T47D (cell line): ENCODE measurements at regions not wholly inside any gene's neighbourhood (a gene's known extent, or its start where the extent isn't known, plus 50 kb on each side); places are given as distances from the start of the nearest gene placed in this dataset.

Experiments used
- DNase-seq, 2 experiments: peaks; one replicate each; pipeline versions ENCODE4 v3.0.0 to v3.0.0-alpha.2; 2011 to 2012; ENCODE audit warnings: low read depth in 1 of 2, low spot score in 1 of 2
- JUND ChIP-seq: IDR thresholded peaks from 2 replicates; pipeline ENCODE4 v1.6.1; 2012; ENCODE audit warnings: low read depth
- in situ Hi-C: cut with HindIII; loops from 2 replicates; pipeline ENCODE4 v1.10.0; 2016; ENCODE audit warnings: low sequenced_read_pairs, low pct_unique_long_range_greater_than_20kb

DNA sequence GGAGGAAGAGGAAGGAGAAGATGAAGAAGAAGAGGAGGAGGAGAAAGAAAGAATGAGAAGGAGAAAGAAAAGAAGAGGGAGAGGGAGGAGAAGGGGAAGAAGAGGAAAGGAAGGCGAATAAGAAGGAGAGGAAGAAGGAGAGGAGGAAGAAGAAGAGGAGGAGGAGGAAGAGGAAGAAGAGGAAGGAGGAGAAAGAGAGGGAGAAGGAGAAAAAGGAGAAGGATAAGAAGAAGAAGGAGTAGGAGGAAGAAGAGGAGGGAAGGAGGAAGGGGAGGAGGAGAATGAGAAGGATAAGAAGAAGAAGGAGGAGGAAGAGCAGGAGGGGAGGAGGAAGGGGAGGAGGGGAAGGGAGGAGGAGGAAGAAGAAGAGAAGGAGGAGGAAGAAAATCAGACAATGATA, 149.2 kb upstream of the LYZL2 start:
- DNase-seq, result no peak
- TF ChIP-seq JUND, result no peak
- in situ Hi-C loops, result no loop called here

DNA sequence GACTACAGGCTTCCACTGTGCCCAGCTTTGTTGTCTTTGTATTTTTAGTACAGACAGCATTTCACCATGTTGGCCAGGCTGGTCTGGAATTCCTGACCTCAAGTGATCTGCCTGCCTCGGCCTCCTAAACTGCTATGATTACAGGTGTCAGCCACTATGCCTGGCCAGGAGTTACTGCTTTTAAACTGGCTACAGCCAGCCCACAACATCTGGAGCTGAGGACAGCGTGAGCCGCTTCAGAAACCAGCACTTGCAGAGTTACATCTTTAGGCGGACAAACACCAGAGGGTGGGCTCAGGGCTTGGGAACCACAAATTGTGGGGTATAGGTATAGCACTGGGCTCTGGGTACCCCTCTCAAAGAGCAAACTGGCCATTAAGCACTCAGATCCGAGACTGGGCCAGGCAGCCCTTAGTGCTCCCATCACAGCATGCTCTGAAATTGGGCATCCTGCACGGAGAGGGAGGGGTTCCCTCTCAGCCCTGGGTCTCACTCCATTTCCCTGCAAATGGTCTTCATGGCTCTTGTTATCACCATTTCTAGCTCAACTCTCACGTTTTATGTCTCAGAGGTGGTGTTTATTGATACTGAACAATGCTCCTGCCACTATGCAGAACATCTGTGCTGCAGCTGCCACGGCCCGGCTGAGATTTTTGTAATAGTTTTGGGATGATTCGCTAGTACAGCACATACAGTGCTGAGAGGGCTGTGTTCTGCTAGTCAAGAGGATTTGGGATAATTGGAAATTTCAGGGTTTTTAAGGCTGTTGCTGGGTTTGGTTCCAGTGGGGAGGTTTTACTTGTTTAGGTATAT, 146.4 kb upstream of the LYZL2 start:
- TF ChIP-seq JUND, result no peak
- no peak for DNase-seq
- in situ Hi-C loops, result no loop called here

DNA sequence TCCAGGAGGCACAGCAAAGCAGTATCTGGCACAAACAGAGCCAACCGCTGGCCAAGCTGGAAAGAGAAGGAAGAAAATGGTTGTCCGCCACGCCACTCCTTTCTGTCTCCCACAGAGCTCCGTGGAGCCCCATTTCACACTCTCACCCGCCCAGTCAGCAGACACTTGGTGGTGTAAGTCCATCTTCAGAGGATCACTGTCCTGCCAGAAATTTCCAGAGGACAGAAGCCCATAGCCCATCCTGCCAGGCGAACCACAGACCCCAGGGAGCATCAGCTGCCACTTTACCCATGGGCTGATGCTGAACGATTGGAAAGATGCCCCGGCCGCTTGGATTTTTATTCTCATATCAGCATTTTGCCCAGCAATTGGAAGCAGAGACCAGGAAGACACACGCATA, 144.7 kb upstream of the LYZL2 start:
- no peak for DNase-seq
- in situ Hi-C loops, result no loop called here
- TF ChIP-seq JUND, result no peak

DNA sequence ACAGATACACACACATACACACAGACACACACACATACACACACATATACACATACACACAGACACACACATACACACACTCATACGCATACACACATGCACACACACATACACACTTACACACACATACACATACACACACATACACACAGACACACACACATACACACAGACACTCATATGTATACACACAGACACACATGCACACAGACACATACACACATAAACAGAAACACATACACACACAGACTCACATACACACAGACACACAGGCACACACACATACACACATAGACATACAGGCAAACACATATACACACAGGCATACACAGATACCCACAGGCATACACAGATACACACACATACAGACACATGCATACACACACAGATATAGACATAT, 143.9 kb upstream of the LYZL2 start:
- in situ Hi-C loops, result no loop called here
- no peak for DNase-seq
- TF ChIP-seq JUND, result no peak

DNA sequence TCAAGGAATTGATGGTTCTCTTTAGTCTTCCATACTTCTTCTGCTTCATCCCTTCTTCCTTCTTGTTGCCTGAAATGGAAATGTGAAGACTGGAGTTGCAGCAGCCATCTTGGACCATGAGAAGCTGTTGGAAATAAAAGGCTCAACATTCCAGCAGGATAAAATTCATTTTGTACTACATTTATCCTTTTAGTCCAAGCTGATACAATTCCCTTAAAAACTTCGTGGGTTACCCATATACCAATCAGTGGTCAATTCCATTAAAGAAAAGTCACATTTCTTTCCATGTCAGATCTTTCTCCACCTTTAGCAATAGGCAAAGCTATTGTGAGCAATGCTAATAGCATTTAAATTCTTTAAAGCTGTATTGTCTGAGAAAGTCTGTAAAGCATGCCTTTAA, 141.3 kb upstream of the LYZL2 start:
- no peak for TF ChIP-seq JUND
- DNase-seq, result no peak
- in situ Hi-C loops, result no loop called here

DNA sequence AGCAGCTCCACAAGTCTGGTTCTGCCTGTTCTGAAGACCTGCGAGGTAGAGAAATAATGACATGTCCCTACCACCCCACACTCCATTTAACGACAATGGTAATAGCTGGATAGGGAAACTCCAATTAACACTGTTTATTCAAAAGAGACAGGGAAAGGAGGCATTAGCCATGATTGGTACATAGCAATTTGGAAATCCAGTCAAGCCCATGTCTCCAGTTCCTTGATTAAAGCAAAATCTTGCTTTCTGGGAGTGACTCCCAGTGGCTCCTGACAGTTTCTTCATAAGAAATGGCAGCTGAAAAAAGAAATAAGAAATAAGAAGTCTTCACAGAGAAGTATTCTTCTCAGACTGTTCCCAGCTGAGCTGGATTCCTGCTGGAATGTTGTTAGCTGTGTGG, 140.7 kb upstream of the LYZL2 start:
- no peak for DNase-seq
- TF ChIP-seq JUND, result no peak
- in situ Hi-C loops, result no loop called here

DNA sequence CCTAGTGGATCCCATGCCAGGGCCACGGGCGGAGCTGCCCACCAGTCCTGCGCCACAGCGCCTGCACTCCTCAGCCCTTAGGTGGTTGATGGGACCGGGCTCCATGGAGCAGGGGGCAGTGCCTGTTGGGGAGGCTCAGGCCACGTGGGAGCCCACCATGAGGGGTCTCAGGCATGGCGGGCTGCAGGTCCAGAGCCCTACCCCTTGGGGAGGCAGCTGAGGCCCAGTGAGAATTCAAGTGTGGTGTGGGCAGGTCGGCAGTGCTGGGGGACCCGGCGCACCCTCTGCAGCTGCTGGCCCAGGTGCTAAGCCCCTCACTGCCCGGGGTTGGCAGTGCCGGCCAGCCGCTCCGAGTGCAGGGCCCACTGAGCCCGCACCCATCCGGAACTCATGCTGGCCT, 139.8 kb upstream of the LYZL2 start:
- in situ Hi-C loops, result no loop called here
- no peak for TF ChIP-seq JUND
- DNase-seq, result no peak

DNA sequence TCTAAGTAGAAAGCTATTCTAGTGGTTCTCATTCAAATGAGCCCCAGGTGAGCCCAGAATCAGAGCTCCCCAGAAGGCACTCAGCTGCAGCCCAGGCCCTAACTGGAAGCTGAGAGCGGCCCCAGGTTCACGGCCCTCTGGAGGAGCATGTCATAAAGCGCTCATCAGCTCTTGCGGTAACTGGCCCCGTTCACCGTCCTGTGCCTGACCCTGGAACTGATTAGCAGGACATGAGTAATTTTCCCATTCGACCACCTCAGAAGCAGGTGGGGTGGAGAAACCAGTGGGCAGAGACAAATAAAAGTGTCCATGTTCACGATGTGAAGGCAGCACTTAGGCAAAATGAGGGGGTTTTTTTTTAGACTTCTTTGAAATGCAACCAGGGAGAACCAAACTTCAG, 136.1 kb upstream of the LYZL2 start:
- TF ChIP-seq JUND, result no peak
- in situ Hi-C loops, result no loop called here

DNA sequence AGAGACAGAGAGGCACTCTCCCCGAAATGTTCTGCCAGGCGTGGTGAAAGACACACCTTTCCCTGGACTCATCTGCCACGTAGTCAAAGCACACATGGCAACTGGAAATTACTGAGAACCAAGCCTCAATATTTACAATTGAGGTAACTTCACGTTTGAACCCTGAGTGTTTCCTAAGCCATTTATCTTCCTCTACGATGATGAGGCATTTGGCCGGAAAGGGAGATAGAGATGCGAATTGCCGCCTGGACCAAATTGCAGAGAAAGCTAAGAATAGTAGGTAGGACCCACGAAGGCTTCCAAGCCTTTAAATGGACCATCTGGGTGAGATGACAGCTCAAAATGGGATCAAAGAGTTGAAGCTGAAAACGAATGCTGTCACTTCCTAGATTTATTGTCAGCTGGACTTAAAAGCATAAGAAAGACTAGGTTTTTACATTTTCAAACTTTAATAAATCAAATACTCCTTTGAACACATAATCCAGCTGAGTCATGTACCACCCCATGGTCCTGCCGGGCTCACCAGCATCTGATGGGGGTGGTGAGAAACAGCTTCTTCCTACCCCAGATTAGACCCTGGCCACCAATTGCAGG, 135.6 kb upstream of the LYZL2 start:
- no peak for DNase-seq
- in situ Hi-C loops, result no loop called here
- TF ChIP-seq JUND, result no peak

More for the DNA sequence above, 136.1 kb upstream of the LYZL2 start:
- no peak for DNase-seq

DNA sequence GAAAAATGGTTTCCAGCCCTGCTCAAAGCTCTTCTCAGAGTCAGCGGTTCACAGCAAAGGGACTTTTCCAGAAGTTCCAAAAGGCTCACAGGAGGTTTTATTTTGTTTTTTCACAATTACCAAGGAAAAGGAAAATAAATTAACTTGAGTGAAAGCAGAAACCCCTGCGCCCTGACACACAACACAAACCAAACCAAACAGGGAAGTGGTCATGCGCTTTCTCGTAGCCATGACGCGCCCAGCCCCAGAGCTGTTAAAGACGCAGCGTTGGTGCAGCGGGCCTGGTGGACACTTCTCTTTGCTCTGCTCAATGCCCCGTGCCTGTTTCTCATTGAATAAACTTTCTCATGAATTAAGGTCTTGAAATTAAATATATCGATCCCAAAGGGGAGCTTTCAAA, 134.4 kb upstream of the LYZL2 start:
- in situ Hi-C loops, result no loop called here
- no peak for TF ChIP-seq JUND
- DNase-seq, result no peak

DNA sequence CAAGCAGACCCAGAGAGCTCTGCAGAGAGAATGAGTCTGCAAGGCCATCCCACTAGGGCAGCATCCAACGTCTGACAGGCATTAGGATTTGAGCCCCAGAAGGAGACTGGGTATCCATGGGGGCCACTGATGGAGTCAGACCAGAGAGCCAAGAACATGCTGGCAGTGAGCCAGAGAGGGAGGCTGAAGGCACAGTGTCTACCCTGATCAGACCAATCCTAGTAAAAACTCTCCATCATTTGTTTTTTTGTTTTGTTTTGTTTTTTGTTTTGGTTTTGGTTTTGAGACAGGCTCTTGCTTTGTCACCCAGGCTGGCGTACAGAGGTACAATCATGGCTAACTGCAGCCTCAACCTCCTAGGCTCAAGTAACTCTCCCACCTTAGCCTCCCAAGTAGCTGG, 133.1 kb upstream of the LYZL2 start:
- in situ Hi-C loops, result no loop called here

DNA sequence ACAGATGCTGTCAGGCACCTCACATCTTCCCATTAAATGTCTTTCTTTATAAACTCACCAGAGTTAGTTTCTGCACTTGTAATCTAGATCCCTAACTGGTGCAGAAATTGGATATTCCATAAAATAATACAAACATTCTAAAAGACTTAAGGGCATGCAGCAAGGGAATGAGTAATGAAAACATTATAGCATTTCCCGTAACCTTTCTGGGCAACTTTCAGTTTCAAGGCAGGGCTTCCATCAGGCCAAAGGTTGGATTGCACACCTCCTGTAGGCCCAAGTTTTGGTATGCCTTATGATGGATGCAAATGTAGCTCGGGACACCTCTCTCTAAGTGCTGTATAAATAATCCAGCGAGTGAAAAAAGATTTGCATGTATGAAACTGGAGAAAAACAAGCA, 129.9 kb upstream of the LYZL2 start:
- no peak for TF ChIP-seq JUND
- DNase-seq, result no peak
- in situ Hi-C loops, result no loop called here

More for the DNA sequence above, 133.1 kb upstream of the LYZL2 start:
- no peak for TF ChIP-seq JUND
- no peak for DNase-seq

DNA sequence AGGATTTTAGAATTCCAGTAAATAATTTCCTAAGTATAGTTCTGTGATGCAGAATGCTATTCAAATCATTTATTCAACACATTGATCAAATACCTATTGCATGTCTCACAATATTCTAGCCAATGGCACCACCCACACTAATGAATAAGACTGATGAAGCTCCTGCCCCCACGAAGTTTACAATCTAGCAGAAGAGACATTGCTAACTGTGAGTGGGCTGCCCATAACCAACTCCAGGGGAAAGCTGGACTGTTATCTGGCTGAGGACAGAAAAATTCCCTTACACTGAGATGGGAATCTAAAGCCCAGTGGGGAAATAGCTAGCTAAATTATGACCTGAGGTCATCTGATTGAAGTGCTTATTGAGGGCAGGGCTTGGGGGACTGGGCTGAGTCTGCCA, 128.8 kb upstream of the LYZL2 start:
- in situ Hi-C loops, result no loop called here
- no peak for TF ChIP-seq JUND
- DNase-seq, result no peak

DNA sequence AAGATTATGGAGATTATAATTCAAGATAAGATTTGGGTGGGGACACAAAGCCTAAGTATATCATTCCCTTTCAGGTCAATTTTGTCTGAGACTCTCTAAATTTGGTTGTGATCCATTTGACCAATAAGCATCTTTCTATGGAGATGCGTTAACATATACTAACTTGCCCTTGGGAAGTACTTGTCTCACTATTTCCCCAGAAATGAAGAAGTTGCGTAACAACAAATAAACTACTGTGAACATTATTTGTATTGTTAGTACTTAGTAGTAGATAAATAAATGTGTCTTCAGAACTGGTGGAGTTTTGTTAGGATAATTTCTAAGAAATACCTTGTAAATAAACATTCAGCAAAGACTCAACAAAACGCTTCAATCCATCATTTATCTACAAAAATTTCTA, 127.3 kb upstream of the LYZL2 start:
- no peak for DNase-seq
- TF ChIP-seq JUND, result no peak
- in situ Hi-C loops, result no loop called here
